Neural cell (in vitro differentiated cells): ENCODE measurements at regions not wholly inside any gene's neighbourhood (a gene's known extent, or its start where the extent isn't known, plus 50 kb on each side); places are given as distances from the start of the nearest gene placed in this dataset.

Experiments used
- CTCF ChIP-seq: fragments of 450-650 bp; IDR thresholded peaks from 2 replicates; pipeline ENCODE4 v1.5.1; 2014; ENCODE audit warnings: antibody characterized with exemption, mild to moderate bottlenecking, moderate library complexity; ENCODE audit not compliant: poor library complexity, severe bottlenecking
- EP300 ChIP-seq: fragments of 450-650 bp; conservative IDR thresholded peaks from 2 replicates; pipeline ENCODE4 v1.6.1; 2014; ENCODE audit warnings: antibody characterized with exemption, mild to moderate bottlenecking, moderate library complexity; ENCODE audit not compliant: poor library complexity, severe bottlenecking
- EZH2 ChIP-seq: fragments of 200-600, 300-800 bp; shearing (Covaris generic), sonication (generic); IDR thresholded peaks from 2 replicates; pipeline ENCODE4 v1.6.1; 2014; ENCODE audit warnings: antibody characterized with exemption, low read length, borderline replicate concordance, mild to moderate bottlenecking; ENCODE audit not compliant: insufficient read depth, poor library complexity, severe bottlenecking
- POLR2AphosphoS5 ChIP-seq: IDR thresholded peaks from 2 replicates; pipeline ENCODE4 v1.6.1; 2012
- SMC3 ChIP-seq: fragments of 450-650 bp; conservative IDR thresholded peaks from 2 replicates; pipeline ENCODE4 v1.6.1; 2014; ENCODE audit warnings: antibody characterized with exemption, mild to moderate bottlenecking, moderate library complexity; ENCODE audit not compliant: poor library complexity

DNA sequence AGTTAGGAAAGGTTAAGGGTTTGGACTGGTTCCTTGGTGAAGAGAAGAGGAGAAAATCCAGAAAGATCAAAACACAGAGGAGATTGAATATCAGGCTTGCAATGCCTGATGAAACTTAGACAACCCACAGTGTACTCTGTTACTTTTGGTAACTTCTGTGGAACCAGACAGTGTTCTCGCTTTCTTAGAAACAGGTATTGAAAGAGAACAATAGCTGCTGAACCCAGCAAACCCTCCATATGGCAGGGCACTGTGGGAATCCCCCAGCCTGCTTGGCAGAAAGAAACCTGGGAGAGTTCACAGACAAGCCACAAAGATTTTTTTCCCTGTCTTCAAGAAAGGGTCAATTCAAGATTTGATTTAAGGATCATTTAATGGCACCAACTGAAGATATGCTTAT lies 342.8 kb downstream of the FOXA2 start:
- TF ChIP-seq CTCF (no peak), POLR2AphosphoS5 (no peak), EP300 (no peak), EZH2 (no peak), SMC3 (no peak)
